ENCODE measurements at regions not wholly inside any gene's neighbourhood (a gene's known extent, or its start where the extent isn't known, plus 50 kb on each side); places are given as distances from the start of the nearest gene placed in this dataset.
"Not testable (repeated sequence)": the region's sequence is repeated elsewhere in the genome, so short reads cannot be mapped to it uniquely, and the experiment has no call there.

DNA sequence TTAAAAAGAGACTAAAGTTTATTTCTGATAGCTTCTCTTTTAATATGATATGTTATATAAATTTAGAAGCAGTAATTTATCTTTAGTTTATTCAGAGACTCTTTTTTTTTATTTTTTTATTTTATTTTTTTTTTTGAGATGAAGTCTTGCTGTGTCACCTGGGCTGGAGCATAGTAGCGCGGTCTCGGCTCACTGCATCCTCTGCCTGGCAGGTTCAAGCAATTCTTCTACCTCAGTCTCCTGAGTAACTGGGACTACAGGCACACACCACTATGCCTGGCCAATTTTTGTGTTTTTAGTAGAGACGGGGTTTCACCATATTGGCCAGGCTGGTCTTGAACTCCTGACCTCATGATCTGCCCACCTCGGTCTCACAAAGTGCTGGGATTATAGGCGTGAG lies 89.6 kb downstream of the DISP1 start:
- peaks cover 4% of the 10 kb centered on the region for H3K4me1 ChIP-seq
- no peak overlapping the region for H3K4me3 ChIP-seq
- no peak for DNase-seq
- H3K27me3 ChIP-seq, result no peaks in the 10 kb centered on the region
- H3K36me3 ChIP-seq, result no peaks in the 10 kb centered on the region
- intact Hi-C loops (cut with DNase I), result no loop called here
- H3K9me3 ChIP-seq, result no peaks in the 10 kb centered on the region
- ATAC-seq, result no peak
- TF ChIP-seq, protein P1, sequence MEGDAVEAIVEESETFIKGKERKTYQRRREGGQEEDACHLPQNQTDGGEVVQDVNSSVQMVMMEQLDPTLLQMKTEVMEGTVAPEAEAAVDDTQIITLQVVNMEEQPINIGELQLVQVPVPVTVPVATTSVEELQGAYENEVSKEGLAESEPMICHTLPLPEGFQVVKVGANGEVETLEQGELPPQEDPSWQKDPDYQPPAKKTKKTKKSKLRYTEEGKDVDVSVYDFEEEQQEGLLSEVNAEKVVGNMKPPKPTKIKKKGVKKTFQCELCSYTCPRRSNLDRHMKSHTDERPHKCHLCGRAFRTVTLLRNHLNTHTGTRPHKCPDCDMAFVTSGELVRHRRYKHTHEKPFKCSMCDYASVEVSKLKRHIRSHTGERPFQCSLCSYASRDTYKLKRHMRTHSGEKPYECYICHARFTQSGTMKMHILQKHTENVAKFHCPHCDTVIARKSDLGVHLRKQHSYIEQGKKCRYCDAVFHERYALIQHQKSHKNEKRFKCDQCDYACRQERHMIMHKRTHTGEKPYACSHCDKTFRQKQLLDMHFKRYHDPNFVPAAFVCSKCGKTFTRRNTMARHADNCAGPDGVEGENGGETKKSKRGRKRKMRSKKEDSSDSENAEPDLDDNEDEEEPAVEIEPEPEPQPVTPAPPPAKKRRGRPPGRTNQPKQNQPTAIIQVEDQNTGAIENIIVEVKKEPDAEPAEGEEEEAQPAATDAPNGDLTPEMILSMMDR (IDR thresholded peaks at IDR 0.05), result no peak
- no peak overlapping the region for H3K27ac ChIP-seq

GRCh38 chr1:222905151-222905550 lies 90.3 kb downstream of the DISP1 start:
- Histone ChIP-seq H3K36me3 (no peaks in the 10 kb centered on the region), H3K4me1 (peaks cover 6% of the 10 kb centered on the region), H3K27me3 (no peaks in the 10 kb centered on the region), H3K4me3 (no peak overlapping the region), H3K9me3 (no peaks in the 10 kb centered on the region), H3K27ac (no peak overlapping the region)
- TF ChIP-seq, protein P1 (IDR thresholded peaks at IDR 0.05), result no peak
- no peak for DNase-seq
- intact Hi-C loops (cut with DNase I), result no loop called here
- ATAC-seq, result no peak

DNA sequence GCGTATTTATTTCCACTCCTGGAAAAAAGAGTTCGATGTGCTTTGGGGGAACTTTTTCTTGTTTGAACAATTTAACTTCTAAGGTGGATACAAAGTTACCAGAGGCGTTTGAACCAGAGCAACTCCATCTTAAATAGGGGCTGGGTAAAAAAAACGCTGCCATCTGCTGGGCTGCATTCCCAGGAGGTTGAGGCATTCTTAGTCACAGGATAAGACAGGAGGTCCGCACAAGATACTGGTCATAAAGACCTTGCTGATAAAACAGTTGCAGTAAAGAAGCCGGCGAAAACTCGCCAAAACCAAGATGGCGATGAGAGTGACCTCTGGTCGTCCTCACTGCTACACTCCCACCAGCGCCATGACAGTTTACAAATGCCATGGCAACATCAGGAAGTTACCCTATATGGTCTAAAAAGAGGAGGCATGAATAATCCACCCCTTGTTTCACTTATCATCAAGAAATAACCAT lies 91.5 kb downstream of the DISP1 start:
- H3K36me3 ChIP-seq; H3K4me3 ChIP-seq; H3K27me3 ChIP-seq; H3K27ac ChIP-seq; DNase-seq; ATAC-seq; intact Hi-C loops (cut with DNase I); H3K4me1 ChIP-seq; H3K9me3 ChIP-seq: not testable (repeated sequence)

GRCh38 chr1:222909586-222909985 lies 94.7 kb downstream of the DISP1 start:
- Histone ChIP-seq H3K4me1 (peaks cover 11% of the 10 kb centered on the region), H3K9me3 (no peaks in the 10 kb centered on the region), H3K36me3 (no peaks in the 10 kb centered on the region), H3K27me3 (no peaks in the 10 kb centered on the region), H3K4me3 (no peak overlapping the region), H3K27ac (peak overlapping the region; percentile 27)
- TF ChIP-seq, protein P1 (IDR thresholded peaks at IDR 0.05), result no peak
- no peak for DNase-seq
- intact Hi-C loops (cut with DNase I), result no loop called here
- peak; percentile 94 for ATAC-seq

DNA sequence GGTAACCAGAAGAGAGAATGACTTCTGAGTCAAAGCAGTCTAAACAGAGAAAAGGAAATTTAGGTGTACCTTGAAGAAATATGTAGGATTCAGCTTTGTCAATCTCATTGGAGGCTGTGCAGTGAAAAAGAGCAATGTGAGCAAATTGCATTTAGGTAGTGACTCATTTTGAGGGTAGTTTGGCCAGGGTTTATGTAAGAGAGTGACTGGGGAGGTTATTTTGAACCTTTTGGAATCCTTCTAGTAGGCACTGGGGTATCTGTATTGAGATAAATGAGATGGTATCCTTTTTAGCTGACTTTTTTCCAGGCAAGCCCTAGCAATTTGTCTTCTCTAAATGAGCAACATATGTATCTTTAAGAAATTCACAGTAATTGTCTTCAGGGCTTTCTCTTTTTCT lies 95.9 kb downstream of the DISP1 start:
- intact Hi-C loops (cut with DNase I), result no loop called here
- Histone ChIP-seq H3K36me3 (no peaks in the 10 kb centered on the region), H3K4me1 (peaks cover 15% of the 10 kb centered on the region), H3K27ac (no peak overlapping the region), H3K27me3 (no peaks in the 10 kb centered on the region), H3K9me3 (no peaks in the 10 kb centered on the region), H3K4me3 (no peak overlapping the region)
- TF ChIP-seq, protein P1 (IDR thresholded peaks at IDR 0.05), result no peak
- DNase-seq, result no peak
- ATAC-seq, result no peak

DNA sequence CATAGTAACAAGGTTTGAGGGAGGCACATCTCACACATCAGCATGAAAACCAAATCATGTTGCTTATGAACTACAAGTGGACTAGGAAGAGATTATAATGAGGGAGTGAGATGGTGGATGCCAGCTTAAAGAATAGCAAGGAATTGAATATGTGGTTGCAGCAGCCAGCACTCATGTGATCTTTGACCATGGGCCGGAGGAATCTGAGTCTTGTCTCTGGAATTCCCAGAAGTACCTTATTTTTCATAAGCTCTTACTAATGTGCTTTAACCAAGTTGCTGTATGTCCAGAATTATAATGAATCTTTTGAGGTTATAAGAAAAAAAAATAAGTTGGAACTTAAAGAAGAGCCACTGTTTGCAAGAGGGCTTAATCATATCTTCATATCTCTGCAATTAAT lies 97.0 kb downstream of the DISP1 start:
- no peak for ATAC-seq
- H3K9me3 ChIP-seq, result peaks cover 3% of the 10 kb centered on the region
- DNase-seq, result no peak
- no peaks in the 10 kb centered on the region for H3K36me3 ChIP-seq
- intact Hi-C loops (cut with DNase I), result no loop called here
- peaks cover 15% of the 10 kb centered on the region for H3K4me1 ChIP-seq
- H3K27ac ChIP-seq, result no peak overlapping the region
- TF ChIP-seq, protein P1 (IDR thresholded peaks at IDR 0.05), result no peak
- H3K27me3 ChIP-seq, result no peaks in the 10 kb centered on the region
- H3K4me3 ChIP-seq, result no peak overlapping the region

Data from upper lobe of right lung (tissue), 1 donor.